Ishikawa (cell line): ENCODE measurements at regions not wholly inside any gene's neighbourhood (a gene's known extent, or its start where the extent isn't known, plus 50 kb on each side); places are given as distances from the start of the nearest gene placed in this dataset.

Source experiments
- CEBPB ChIP-seq: IDR thresholded peaks from 2 replicates; pipeline ENCODE4 v1.6.1; 2012
- CREB1 ChIP-seq: IDR thresholded peaks from 2 replicates; pipeline ENCODE4 v1.6.1; 2012; ENCODE audit warnings: low read depth
- EGR1 ChIP-seq: IDR thresholded peaks from 2 replicates; pipeline ENCODE4 v1.6.1; 2012
- EP300 ChIP-seq: IDR thresholded peaks from 2 replicates; pipeline ENCODE4 v1.6.1; 2012; ENCODE audit warnings: borderline replicate concordance
- FOXM1 ChIP-seq: IDR thresholded peaks from 2 replicates; pipeline ENCODE4 v1.6.1; 2012; ENCODE audit warnings: low read depth, borderline replicate concordance
- NFIC ChIP-seq: IDR thresholded peaks from 2 replicates; pipeline ENCODE4 v1.6.1; 2012
- RAD21 ChIP-seq: IDR thresholded peaks from 2 replicates; pipeline ENCODE4 v1.6.1; 2012; ENCODE audit warnings: low read depth
- TAF1 ChIP-seq: IDR thresholded peaks from 2 replicates; pipeline ENCODE4 v1.6.1; 2012; ENCODE audit warnings: low read depth, mild to moderate bottlenecking
- TCF12 ChIP-seq: IDR thresholded peaks from 2 replicates; pipeline ENCODE4 v1.6.1; 2012; ENCODE audit warnings: low read depth
- TEAD4 ChIP-seq: IDR thresholded peaks from 2 replicates; pipeline ENCODE4 v1.6.1; 2012
- USF1 ChIP-seq: IDR thresholded peaks from 2 replicates; pipeline ENCODE4 v1.6.1; 2012
- YY1 ChIP-seq: IDR thresholded peaks from 2 replicates; pipeline ENCODE4 v1.6.1; 2012; ENCODE audit warnings: low read depth
- ZBTB7A ChIP-seq: IDR thresholded peaks from 2 replicates; pipeline ENCODE4 v1.6.1; 2012; ENCODE audit warnings: low read depth
- TF ChIP-seq, protein P1 (sequence below): IDR thresholded peaks from 2 replicates; pipeline ENCODE4 v1.6.1; 2012
- TF ChIP-seq, protein P2 (sequence below): IDR thresholded peaks from 2 replicates; pipeline ENCODE4 v1.6.1; 2012; ENCODE audit warnings: low read depth, mild to moderate bottlenecking

GRCh38 chr3:40992023-40992422, 207.3 kb upstream of the CTNNB1 start:
- TF ChIP-seq EGR1 (no peak), EP300 (no peak), YY1 (no peak), CEBPB (no peak), TCF12 (no peak), FOXM1 (no peak), CREB1 (no peak), RAD21 (no peak), TEAD4 (no peak), NFIC (no peak), ZBTB7A (no peak)
- TF ChIP-seq, protein P1, sequence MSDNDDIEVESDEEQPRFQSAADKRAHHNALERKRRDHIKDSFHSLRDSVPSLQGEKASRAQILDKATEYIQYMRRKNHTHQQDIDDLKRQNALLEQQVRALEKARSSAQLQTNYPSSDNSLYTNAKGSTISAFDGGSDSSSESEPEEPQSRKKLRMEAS = no peak
- TF ChIP-seq, protein P2, sequence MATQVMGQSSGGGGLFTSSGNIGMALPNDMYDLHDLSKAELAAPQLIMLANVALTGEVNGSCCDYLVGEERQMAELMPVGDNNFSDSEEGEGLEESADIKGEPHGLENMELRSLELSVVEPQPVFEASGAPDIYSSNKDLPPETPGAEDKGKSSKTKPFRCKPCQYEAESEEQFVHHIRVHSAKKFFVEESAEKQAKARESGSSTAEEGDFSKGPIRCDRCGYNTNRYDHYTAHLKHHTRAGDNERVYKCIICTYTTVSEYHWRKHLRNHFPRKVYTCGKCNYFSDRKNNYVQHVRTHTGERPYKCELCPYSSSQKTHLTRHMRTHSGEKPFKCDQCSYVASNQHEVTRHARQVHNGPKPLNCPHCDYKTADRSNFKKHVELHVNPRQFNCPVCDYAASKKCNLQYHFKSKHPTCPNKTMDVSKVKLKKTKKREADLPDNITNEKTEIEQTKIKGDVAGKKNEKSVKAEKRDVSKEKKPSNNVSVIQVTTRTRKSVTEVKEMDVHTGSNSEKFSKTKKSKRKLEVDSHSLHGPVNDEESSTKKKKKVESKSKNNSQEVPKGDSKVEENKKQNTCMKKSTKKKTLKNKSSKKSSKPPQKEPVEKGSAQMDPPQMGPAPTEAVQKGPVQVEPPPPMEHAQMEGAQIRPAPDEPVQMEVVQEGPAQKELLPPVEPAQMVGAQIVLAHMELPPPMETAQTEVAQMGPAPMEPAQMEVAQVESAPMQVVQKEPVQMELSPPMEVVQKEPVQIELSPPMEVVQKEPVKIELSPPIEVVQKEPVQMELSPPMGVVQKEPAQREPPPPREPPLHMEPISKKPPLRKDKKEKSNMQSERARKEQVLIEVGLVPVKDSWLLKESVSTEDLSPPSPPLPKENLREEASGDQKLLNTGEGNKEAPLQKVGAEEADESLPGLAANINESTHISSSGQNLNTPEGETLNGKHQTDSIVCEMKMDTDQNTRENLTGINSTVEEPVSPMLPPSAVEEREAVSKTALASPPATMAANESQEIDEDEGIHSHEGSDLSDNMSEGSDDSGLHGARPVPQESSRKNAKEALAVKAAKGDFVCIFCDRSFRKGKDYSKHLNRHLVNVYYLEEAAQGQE = no peak

DNA sequence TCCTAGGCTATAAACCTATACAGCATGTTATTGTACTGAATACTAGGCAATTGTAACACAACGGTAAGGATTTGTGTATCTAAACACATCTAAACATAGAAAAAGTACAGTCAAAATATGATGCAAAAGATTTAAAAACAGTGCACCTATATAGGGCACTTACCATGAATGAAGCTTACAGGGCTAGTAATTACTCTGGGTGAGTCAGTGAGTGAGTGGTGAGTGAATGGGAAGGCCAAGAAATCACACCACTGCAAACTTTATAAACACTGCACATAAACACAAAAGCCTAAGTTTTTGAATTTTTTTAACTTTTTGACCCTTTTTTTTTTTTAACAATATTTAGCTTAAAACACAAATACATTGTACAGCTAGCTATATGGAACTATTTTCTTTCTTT, 204.7 kb upstream of the CTNNB1 start:
- TF ChIP-seq, protein P1 = no peak
- TF ChIP-seq YY1 (no peak), RAD21 (no peak)
- TF ChIP-seq, protein P2 = no peak

DNA sequence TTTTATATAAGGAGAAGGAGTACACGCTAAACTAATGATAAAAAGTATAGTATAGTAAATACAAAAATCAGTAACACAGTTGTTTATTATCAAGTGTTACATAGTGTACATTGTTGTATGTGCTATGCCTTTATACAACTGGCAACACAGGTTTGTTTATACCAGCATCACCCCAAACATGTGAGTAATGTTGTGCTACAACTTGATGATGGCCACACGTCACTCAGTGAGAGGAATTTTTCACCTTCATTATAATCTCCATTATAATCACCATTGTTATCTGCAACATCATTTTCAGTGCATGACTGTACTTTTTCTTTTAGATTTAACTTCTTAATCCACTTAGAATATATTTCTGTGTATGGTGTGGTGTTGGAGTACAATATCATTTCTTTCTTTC, 204.0 kb upstream of the CTNNB1 start:
- no peak for TF ChIP-seq TCF12
- TF ChIP-seq EP300 = no peak
- TF ChIP-seq ZBTB7A = no peak
- TF ChIP-seq NFIC = no peak
- no peak for TF ChIP-seq TEAD4
- no peak for TF ChIP-seq CREB1
- TF ChIP-seq, protein P1 = no peak
- TF ChIP-seq EGR1 = no peak
- no peak for TF ChIP-seq CEBPB
- TF ChIP-seq, protein P2 = no peak
- TF ChIP-seq TAF1 = no peak
- no peak for TF ChIP-seq FOXM1
- TF ChIP-seq YY1 = no peak
- no peak for TF ChIP-seq RAD21
- no peak for TF ChIP-seq USF1

GRCh38 chr3:40996382-40996781, 202.9 kb upstream of the CTNNB1 start:
- TF ChIP-seq TEAD4 (no peak), CREB1 (no peak), EGR1 (no peak), RAD21 (no peak), NFIC (no peak), ZBTB7A (no peak), YY1 (no peak)
- TF ChIP-seq, protein P2 = no peak
- TF ChIP-seq, protein P1 = no peak
